Smooth muscle cell (in vitro differentiated cells): ENCODE measurements at regions not wholly inside any gene's neighbourhood (a gene's known extent, or its start where the extent isn't known, plus 50 kb on each side); places are given as distances from the start of the nearest gene placed in this dataset.

Experiments used
- DNase-seq: peaks from one replicate; lab custom pipeline; 2025; ENCODE audit not compliant: unreplicated experiment; lab: John Stamatoyannopoulos, UW
- H2AFZ ChIP-seq: fragments of 200-600 bp; sonication (generic); 2 replicates; pipeline ENCODE4 v1.6.0; 2016; ENCODE audit warnings: antibody characterized with exemption, low read depth, mild to moderate bottlenecking
- H3F3A ChIP-seq: fragments of 200-600 bp; sonication (generic); 2 replicates; pipeline ENCODE4 v1.6.0; 2017; ENCODE audit warnings: antibody characterized with exemption, low read depth
- H3K27ac ChIP-seq: fragments of 200-600 bp; sonication (generic); 2 replicates; pipeline ENCODE4 v1.5.1; 2016; ENCODE audit warnings: low read depth, mild to moderate bottlenecking
- H3K27me3 ChIP-seq: fragments of 200-600 bp; sonication (generic); 2 replicates; pipeline ENCODE4 v1.6.1; 2016; ENCODE audit warnings: low read depth, mild to moderate bottlenecking
- H3K36me3 ChIP-seq: fragments of 200-600 bp; sonication (generic); 2 replicates; pipeline ENCODE4 v1.5.1; 2016; ENCODE audit warnings: low read depth
- H3K4me1 ChIP-seq: fragments of 200-600 bp; sonication (generic); 2 replicates; pipeline ENCODE4 v1.5.1; 2016; ENCODE audit warnings: low read depth
- H3K4me2 ChIP-seq: fragments of 200-600 bp; sonication (generic); 2 replicates; pipeline ENCODE4 v1.6.0; 2016; ENCODE audit warnings: mild to moderate bottlenecking
- H3K4me3 ChIP-seq: fragments of 200-600 bp; sonication (generic); 2 replicates; pipeline ENCODE4 v1.5.1; 2016; ENCODE audit warnings: mild to moderate bottlenecking
- H3K79me2 ChIP-seq: fragments of 200-600 bp; sonication (generic); 2 replicates; pipeline ENCODE4 v1.6.0; 2016; ENCODE audit warnings: low read depth, mild to moderate bottlenecking
- H3K9ac ChIP-seq: fragments of 200-600 bp; sonication (generic); 2 replicates; pipeline ENCODE4 v1.6.0; 2016; ENCODE audit warnings: low read depth
- H3K9me3 ChIP-seq: fragments of 200-600 bp; sonication (generic); replicated peaks from 2 replicates; pipeline ENCODE4 v1.5.1; 2016; ENCODE audit warnings: low read depth
- H4K20me1 ChIP-seq: fragments of 200-600 bp; sonication (generic); 2 replicates; pipeline ENCODE4 v1.6.0; 2016; ENCODE audit warnings: low read depth
- CTCF ChIP-seq: fragments of 200-600 bp; sonication (generic); IDR thresholded peaks from 2 replicates; pipeline ENCODE4 v1.5.1; 2017; ENCODE audit warnings: borderline replicate concordance, mild to moderate bottlenecking, antibody characterized with exemption; ENCODE audit not compliant: insufficient read depth, poor library complexity, severe bottlenecking
- WGBS: methylation state at CpG from one replicate; pipeline ENCODE4 v1.1.7; 2016; ENCODE audit warnings: low lambda C conversion rate; 5-methylcytosine and 5-hydroxymethylcytosine counted together

- Histone ChIP-seq H2AFZ (no peak overlapping the region), H3F3A (no peaks in the 10 kb centered on the region), H3K36me3 (no peaks in the 10 kb centered on the region), H3K9ac (no peak overlapping the region), H3K27me3 (no peaks in the 10 kb centered on the region), H3K27ac (no peak overlapping the region), H3K9me3 (no peaks in the 10 kb centered on the region), H4K20me1 (no peaks in the 10 kb centered on the region), H3K4me1 (no peaks in the 10 kb centered on the region), H3K4me2 (no peak overlapping the region), H3K79me2 (no peaks in the 10 kb centered on the region), H3K4me3 (no peak overlapping the region)
- TF ChIP-seq CTCF: no peak
- 75% methylated on average over 2 of the region's 2 CpGs for WGBS
- DNase-seq: no peak
Observed at GRCh38 chr5:44252545-44252944, 136.7 kb downstream of the FGF10 start.

- Histone ChIP-seq H3K4me1 (no peaks in the 10 kb centered on the region), H3F3A (no peaks in the 10 kb centered on the region), H4K20me1 (no peaks in the 10 kb centered on the region), H3K4me3 (no peak overlapping the region), H3K27me3 (no peaks in the 10 kb centered on the region), H3K36me3 (no peaks in the 10 kb centered on the region), H2AFZ (no peak overlapping the region), H3K9ac (no peak overlapping the region), H3K79me2 (no peaks in the 10 kb centered on the region), H3K9me3 (no peaks in the 10 kb centered on the region), H3K4me2 (no peak overlapping the region), H3K27ac (no peak overlapping the region)
- no peak for DNase-seq
- TF ChIP-seq CTCF: no peak
- WGBS: 60% methylated on average over 2 of the region's 2 CpGs
Observed at GRCh38 chr5:44246986-44247385, 142.2 kb downstream of the FGF10 start.

GRCh38 chr5:44245935-44246334, 143.3 kb downstream of the FGF10 start:
- Histone ChIP-seq H3K9ac (no peak overlapping the region), H3K4me1 (no peaks in the 10 kb centered on the region), H3K4me3 (no peak overlapping the region), H3K36me3 (no peaks in the 10 kb centered on the region), H3K27me3 (no peaks in the 10 kb centered on the region), H4K20me1 (no peaks in the 10 kb centered on the region), H3F3A (no peaks in the 10 kb centered on the region), H2AFZ (no peak overlapping the region), H3K4me2 (no peak overlapping the region), H3K9me3 (no peaks in the 10 kb centered on the region), H3K27ac (no peak overlapping the region), H3K79me2 (no peaks in the 10 kb centered on the region)
- DNase-seq: no peak
- no peak for TF ChIP-seq CTCF
- 88% methylated on average over 1 of the region's 1 CpG for WGBS

- peaks cover 8% of the 10 kb centered on the region for H3K27me3 ChIP-seq
- no peak for DNase-seq
- no peak for TF ChIP-seq CTCF
- 100% methylated on average over 1 of the region's 1 CpG for WGBS
- no peaks in the 10 kb centered on the region for H3K36me3 ChIP-seq
- no peaks in the 10 kb centered on the region for H3F3A ChIP-seq
- H3K79me2 ChIP-seq: no peaks in the 10 kb centered on the region
- H3K27ac ChIP-seq: no peak overlapping the region
- no peak overlapping the region for H2AFZ ChIP-seq
- no peak overlapping the region for H3K4me2 ChIP-seq
- H3K4me1 ChIP-seq: no peaks in the 10 kb centered on the region
- H3K4me3 ChIP-seq: no peak overlapping the region
- H3K9me3 ChIP-seq: no peaks in the 10 kb centered on the region
- H4K20me1 ChIP-seq: no peaks in the 10 kb centered on the region
- H3K9ac ChIP-seq: no peak overlapping the region
Observed at GRCh38 chr5:44242791-44243190, 146.4 kb downstream of the FGF10 start.
